HFFc6 (cell line): ENCODE measurements at regions not wholly inside any gene's neighbourhood (a gene's known extent, or its start where the extent isn't known, plus 50 kb on each side); places are given as distances from the start of the nearest gene placed in this dataset.

Source experiments
- DNase-seq: peaks from one replicate; pipeline ENCODE4 v3.0.0-alpha.2; 2018
- H3K27ac Mint-ChIP-seq: 2 replicates; pipeline ENCODE4 v1.8.0; 2020; ENCODE audit warnings: mild to moderate bottlenecking, mixed read lengths
- H3K27me3 Mint-ChIP-seq: 2 replicates; pipeline ENCODE4 v1.8.0; 2021; ENCODE audit warnings: mild to moderate bottlenecking, moderate library complexity, mixed read lengths; ENCODE audit not compliant: insufficient read depth
- H3K36me3 Mint-ChIP-seq: 2 replicates; pipeline ENCODE4 v1.8.0; 2021; ENCODE audit warnings: low read depth, mixed read lengths
- H3K4me1 Mint-ChIP-seq: 2 replicates; pipeline ENCODE4 v1.8.0; 2020; ENCODE audit warnings: low read depth, mixed read lengths
- H3K4me3 Mint-ChIP-seq: 2 replicates; pipeline ENCODE4 v1.8.0; 2020; ENCODE audit warnings: mild to moderate bottlenecking, moderate library complexity, mixed read lengths
- H3K9me3 Mint-ChIP-seq: 2 replicates; pipeline ENCODE4 v1.8.0; 2020; ENCODE audit warnings: mild to moderate bottlenecking, mixed read lengths
- CTCF ChIP-seq: fragments of 200-600 bp; sonication (generic); IDR thresholded peaks from 2 replicates; pipeline ENCODE4 v1.5.0; 2021; ENCODE audit warnings: antibody characterized with exemption, mild to moderate bottlenecking

GRCh38 chr12:4138051-4138450 lies 135.5 kb upstream of the CCND2 start:
- TF ChIP-seq CTCF = no peak
- peaks cover 5% of the 10 kb centered on the region for H3K27me3 Mint-ChIP-seq
- H3K4me3 Mint-ChIP-seq = no peak overlapping the region
- no peaks in the 10 kb centered on the region for H3K36me3 Mint-ChIP-seq
- no peaks in the 10 kb centered on the region; the same call in 1 of the 2 replicates for H3K9me3 Mint-ChIP-seq
- DNase-seq = no peak
- no peaks in the 10 kb centered on the region for H3K4me1 Mint-ChIP-seq
- H3K27ac Mint-ChIP-seq = no peak overlapping the region

GRCh38 chr12:4137441-4137840 lies 136.1 kb upstream of the CCND2 start:
- DNase-seq = no peak
- no peak for TF ChIP-seq CTCF
- peaks cover 8% of the 10 kb centered on the region for H3K27me3 Mint-ChIP-seq
- H3K27ac Mint-ChIP-seq = no peak overlapping the region
- no peak overlapping the region for H3K4me3 Mint-ChIP-seq
- no peaks in the 10 kb centered on the region for H3K4me1 Mint-ChIP-seq
- H3K9me3 Mint-ChIP-seq = peaks cover 4% of the 10 kb centered on the region; the same call in 1 of the 2 replicates
- no peaks in the 10 kb centered on the region for H3K36me3 Mint-ChIP-seq

- peaks cover 8% of the 10 kb centered on the region for H3K27me3 Mint-ChIP-seq
- peaks cover 6% of the 10 kb centered on the region for H3K9me3 Mint-ChIP-seq
- H3K4me3 Mint-ChIP-seq = no peak overlapping the region
- no peaks in the 10 kb centered on the region for H3K4me1 Mint-ChIP-seq
- no peak for DNase-seq
- TF ChIP-seq CTCF = no peak
- no peaks in the 10 kb centered on the region for H3K36me3 Mint-ChIP-seq
- H3K27ac Mint-ChIP-seq = no peak overlapping the region
Measured at GRCh38 chr12:4137015-4137414, 136.5 kb upstream of the CCND2 start.

- no peak for DNase-seq
- TF ChIP-seq CTCF = no peak
- peaks cover 15% of the 10 kb centered on the region for H3K9me3 Mint-ChIP-seq
- no peaks in the 10 kb centered on the region for H3K4me1 Mint-ChIP-seq
- H3K27ac Mint-ChIP-seq = no peak overlapping the region
- no peaks in the 10 kb centered on the region for H3K36me3 Mint-ChIP-seq
- peaks cover 6% of the 10 kb centered on the region for H3K27me3 Mint-ChIP-seq
- H3K4me3 Mint-ChIP-seq = no peak overlapping the region
Measured at GRCh38 chr12:4135919-4136605, 137.5 kb upstream of the CCND2 start.

GRCh38 chr12:4134448-4135263 lies 138.9 kb upstream of the CCND2 start:
- no peak for TF ChIP-seq CTCF
- Mint-ChIP-seq H3K4me3 (no peak overlapping the region), H3K4me1 (no peaks in the 10 kb centered on the region), H3K27me3 (peaks cover 7% of the 10 kb centered on the region), H3K27ac (no peak overlapping the region), H3K36me3 (no peaks in the 10 kb centered on the region), H3K9me3 (peaks cover 15% of the 10 kb centered on the region)
- no peak for DNase-seq
